Non-pigmented ciliary epithelial cell (primary cell): ENCODE measurements at regions not wholly inside any gene's neighbourhood (a gene's known extent, or its start where the extent isn't known, plus 50 kb on each side); places are given as distances from the start of the nearest gene placed in this dataset.

Experiments
- DNase-seq: peaks from one replicate; pipeline ENCODE4 v3.0.0-alpha.2; 2010; ENCODE audit warnings: low read depth

GRCh38 chr3:176969066-176969465 lies 228.2 kb downstream of the TBL1XR1 start:
- DNase-seq = no peak

GRCh38 chr3:176968631-176969030 lies 228.7 kb downstream of the TBL1XR1 start:
- no peak for DNase-seq

- DNase-seq = no peak
These were observed 229.8 kb downstream of the TBL1XR1 start for GRCh38 chr3:176967522-176967921.

GRCh38 chr3:176964661-176965060 lies 232.6 kb downstream of the TBL1XR1 start:
- no peak for DNase-seq

GRCh38 chr3:176961916-176962315 lies 235.4 kb downstream of the TBL1XR1 start:
- DNase-seq = no peak

GRCh38 chr3:176959867-176960266 lies 237.4 kb downstream of the TBL1XR1 start:
- no peak for DNase-seq

- DNase-seq = no peak
These were observed 238.7 kb downstream of the TBL1XR1 start for GRCh38 chr3:176958560-176958959.

GRCh38 chr3:176954517-176954916 lies 242.8 kb downstream of the TBL1XR1 start:
- no peak for DNase-seq

- DNase-seq = no peak
These were observed 243.9 kb downstream of the TBL1XR1 start for GRCh38 chr3:176953106-176954060.

GRCh38 chr3:176951586-176952292 lies 245.5 kb downstream of the TBL1XR1 start:
- no peak for DNase-seq

GRCh38 chr3:176951144-176951543 lies 246.1 kb downstream of the TBL1XR1 start:
- no peak for DNase-seq

GRCh38 chr3:176950743-176951142 lies 246.5 kb downstream of the TBL1XR1 start:
- no peak for DNase-seq

GRCh38 chr3:176948151-176948550 lies 249.1 kb downstream of the TBL1XR1 start:
- no peak for DNase-seq

GRCh38 chr3:176946202-176946601 lies 251.1 kb downstream of the TBL1XR1 start:
- DNase-seq = no peak

- DNase-seq = no peak
These were observed 255.0 kb downstream of the TBL1XR1 start for GRCh38 chr3:176942305-176942704.

- DNase-seq = no peak
These were observed 255.6 kb downstream of the TBL1XR1 start for GRCh38 chr3:176941689-176942088.

- DNase-seq = no peak
These were observed 258.1 kb downstream of the TBL1XR1 start for GRCh38 chr3:176939022-176939817.

- DNase-seq = no peak
These were observed 259.3 kb downstream of the TBL1XR1 start for GRCh38 chr3:176937994-176938393.

GRCh38 chr3:176937541-176937940 lies 259.7 kb downstream of the TBL1XR1 start:
- DNase-seq = no peak

- DNase-seq = no peak
These were observed 261.9 kb downstream of the TBL1XR1 start for GRCh38 chr3:176935194-176935888.

- DNase-seq = no peak
These were observed 262.6 kb downstream of the TBL1XR1 start for GRCh38 chr3:176934698-176935097.

GRCh38 chr3:176933704-176934103 lies 263.6 kb downstream of the TBL1XR1 start:
- no peak for DNase-seq
